ENCODE measurements at regions not wholly inside any gene's neighbourhood (a gene's known extent, or its start where the extent isn't known, plus 50 kb on each side); places are given as distances from the start of the nearest gene placed in this dataset.

DNA sequence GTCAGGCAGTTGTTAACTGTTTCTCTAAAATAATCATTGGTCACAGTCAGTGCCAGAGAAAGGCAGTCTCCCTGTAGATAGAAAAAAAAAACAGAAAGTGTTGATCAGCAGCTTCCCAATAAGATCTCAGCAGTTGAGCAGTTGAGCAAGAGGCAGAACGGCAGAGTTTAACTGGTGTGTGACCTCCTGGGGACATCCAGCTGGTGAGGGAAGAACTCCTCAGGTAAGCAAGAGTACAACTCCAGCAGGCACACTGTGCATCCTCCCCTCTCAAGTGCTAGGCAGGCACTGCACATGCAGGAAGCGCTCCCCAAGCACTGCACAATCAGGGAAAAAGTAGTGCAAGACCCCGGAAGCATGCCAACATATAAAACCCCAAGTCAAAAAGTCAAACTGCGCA, 1287.2 kb downstream of the NSUN3 start:
- TF ChIP-seq, protein P1, sequence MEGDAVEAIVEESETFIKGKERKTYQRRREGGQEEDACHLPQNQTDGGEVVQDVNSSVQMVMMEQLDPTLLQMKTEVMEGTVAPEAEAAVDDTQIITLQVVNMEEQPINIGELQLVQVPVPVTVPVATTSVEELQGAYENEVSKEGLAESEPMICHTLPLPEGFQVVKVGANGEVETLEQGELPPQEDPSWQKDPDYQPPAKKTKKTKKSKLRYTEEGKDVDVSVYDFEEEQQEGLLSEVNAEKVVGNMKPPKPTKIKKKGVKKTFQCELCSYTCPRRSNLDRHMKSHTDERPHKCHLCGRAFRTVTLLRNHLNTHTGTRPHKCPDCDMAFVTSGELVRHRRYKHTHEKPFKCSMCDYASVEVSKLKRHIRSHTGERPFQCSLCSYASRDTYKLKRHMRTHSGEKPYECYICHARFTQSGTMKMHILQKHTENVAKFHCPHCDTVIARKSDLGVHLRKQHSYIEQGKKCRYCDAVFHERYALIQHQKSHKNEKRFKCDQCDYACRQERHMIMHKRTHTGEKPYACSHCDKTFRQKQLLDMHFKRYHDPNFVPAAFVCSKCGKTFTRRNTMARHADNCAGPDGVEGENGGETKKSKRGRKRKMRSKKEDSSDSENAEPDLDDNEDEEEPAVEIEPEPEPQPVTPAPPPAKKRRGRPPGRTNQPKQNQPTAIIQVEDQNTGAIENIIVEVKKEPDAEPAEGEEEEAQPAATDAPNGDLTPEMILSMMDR (IDR thresholded peaks at IDR 0.05), result no peak
- TF ChIP-seq POLR2A (IDR thresholded peaks at IDR 0.05), result no peak

All from body of pancreas (tissue), 4 donors.